HG02678 (cell line): ENCODE measurements at regions not wholly inside any gene's neighbourhood (a gene's known extent, or its start where the extent isn't known, plus 50 kb on each side); places are given as distances from the start of the nearest gene placed in this dataset.
A peak's percentile ranks its signal among the peaks of the same experiment; 100 is the strongest.
"Not testable (repeated sequence)": the region's sequence is repeated elsewhere in the genome, so short reads cannot be mapped to it uniquely, and the experiment has no call there.

Source experiments
- ATAC-seq: cut with Tn5 transposase; IDR thresholded peaks from one replicate; pipeline ENCODE4 v1.9.1; 2021; ENCODE audit warnings: mild to moderate bottlenecking, moderate library complexity; ENCODE audit not compliant: unreplicated experiment

GRCh38 chr6:81978230-81978629 is 225.7 kb upstream of the TENT5A start:
- no peak for ATAC-seq

GRCh38 chr6:81977486-81977885 is 225.0 kb upstream of the TENT5A start:
- ATAC-seq: no peak

GRCh38 chr6:81969814-81970213 is 217.3 kb upstream of the TENT5A start:
- no peak for ATAC-seq

- no peak for ATAC-seq
Measured at GRCh38 chr6:81969011-81969410, 216.5 kb upstream of the TENT5A start.

- no peak for ATAC-seq
Measured at GRCh38 chr6:81966968-81967367, 214.5 kb upstream of the TENT5A start.

- ATAC-seq: no peak
Measured at GRCh38 chr6:81962198-81962597, 209.7 kb upstream of the TENT5A start.

- no peak for ATAC-seq
Measured at GRCh38 chr6:81950877-81951276, 198.4 kb upstream of the TENT5A start.

GRCh38 chr6:81948861-81949260 is 196.4 kb upstream of the TENT5A start:
- ATAC-seq: no peak

- ATAC-seq: not testable (repeated sequence)
Measured at GRCh38 chr6:81948196-81948595, 195.7 kb upstream of the TENT5A start.

- no peak for ATAC-seq
Measured at GRCh38 chr6:81944661-81945060, 192.2 kb upstream of the TENT5A start.

GRCh38 chr6:81942842-81943241 is 190.4 kb upstream of the TENT5A start:
- ATAC-seq: not testable (repeated sequence)

GRCh38 chr6:81942067-81942370 is 189.5 kb upstream of the TENT5A start:
- no peak for ATAC-seq

- ATAC-seq: no peak
Measured at GRCh38 chr6:81940451-81940985, 188.0 kb upstream of the TENT5A start.

- ATAC-seq: no peak
Measured at GRCh38 chr6:81939766-81940165, 187.3 kb upstream of the TENT5A start.

GRCh38 chr6:81938991-81939732 is 186.7 kb upstream of the TENT5A start:
- ATAC-seq: no peak

GRCh38 chr6:81938014-81938856 is 185.8 kb upstream of the TENT5A start:
- ATAC-seq: peak; percentile 72

- no peak for ATAC-seq
Measured at GRCh38 chr6:81937296-81937937, 184.9 kb upstream of the TENT5A start.

- no peak for ATAC-seq
Measured at GRCh38 chr6:81934936-81935335, 182.5 kb upstream of the TENT5A start.

GRCh38 chr6:81933608-81934051 is 181.1 kb upstream of the TENT5A start:
- ATAC-seq: no peak

GRCh38 chr6:81933089-81933488 is 180.6 kb upstream of the TENT5A start:
- no peak for ATAC-seq

- not testable (repeated sequence) for ATAC-seq
Measured at GRCh38 chr6:81932448-81932847, 180.0 kb upstream of the TENT5A start.
